ENCODE measurements at regions not wholly inside any gene's neighbourhood (a gene's known extent, or its start where the extent isn't known, plus 50 kb on each side); places are given as distances from the start of the nearest gene placed in this dataset.

GRCh38 chr13:21814604-21815003 lies 143.7 kb downstream of the FGF9 start:
- 96% methylated on average over 5 of the region's 7 CpGs for WGBS (ENCODE audit: insufficient coverage)
- Histone ChIP-seq H3K9me3 (ENCODE audit: control extremely low read depth in 1 of 5, control insufficient read depth in 4 of 5, insufficient read depth in 2 of 5, low read depth in 1 of 5, low read length in 4 of 5) (no peaks in the 10 kb centered on the region), H3K36me3 (ENCODE audit: control insufficient read depth in 4 of 4, insufficient read depth in 4 of 4, low read length in 3 of 4) (no peaks in the 10 kb centered on the region), H3K4me3 (ENCODE audit: control insufficient read depth in 1 of 7, extremely low read depth in 1 of 7, insufficient read depth in 4 of 7, low read depth in 2 of 7, low read length in 6 of 7) (no peak overlapping the region), H3K4me1 (ENCODE audit: control extremely low read depth in 1 of 4, control insufficient read depth in 4 of 4, insufficient read depth in 4 of 4, low read length in 3 of 4) (no peaks in the 10 kb centered on the region), H3K27ac (ENCODE audit: insufficient read depth in 1 of 2, low read depth in 1 of 2, low read length in 2 of 2, poor library complexity in 1 of 2, severe bottlenecking in 2 of 2) (no peak overlapping the region), H3K27me3 (replicated peaks in 2 of 5; ENCODE audit: control insufficient read depth in 4 of 5, insufficient read depth in 5 of 5, low read length in 4 of 5) (peaks cover 0 to 2% (median 0%) of the 10 kb centered on the region in 5 experiments)
- CTCF ChIA-PET: no interaction called here
- POLR2A ChIA-PET: no interaction called here
- DNase-seq: no peak

GRCh38 chr13:21817878-21818277 lies 147.0 kb downstream of the FGF9 start:
- no peak overlapping the region for H3K27ac ChIP-seq (ENCODE audit: insufficient read depth in 1 of 2, low read depth in 1 of 2, low read length in 2 of 2, poor library complexity in 1 of 2, severe bottlenecking in 2 of 2)
- H3K27me3 ChIP-seq (replicated peaks in 2 of 5; ENCODE audit: control insufficient read depth in 4 of 5, insufficient read depth in 5 of 5, low read length in 4 of 5): no peaks in the 10 kb centered on the region
- ChIA-PET POLR2A (no interaction called here), CTCF (no interaction called here)
- H3K9me3 ChIP-seq (ENCODE audit: control extremely low read depth in 1 of 5, control insufficient read depth in 4 of 5, insufficient read depth in 2 of 5, low read depth in 1 of 5, low read length in 4 of 5): no peaks in the 10 kb centered on the region
- no peaks in the 10 kb centered on the region for H3K4me1 ChIP-seq (ENCODE audit: control extremely low read depth in 1 of 4, control insufficient read depth in 4 of 4, insufficient read depth in 4 of 4, low read length in 3 of 4)
- no peak for DNase-seq
- WGBS (ENCODE audit: insufficient coverage): 95% methylated on average over 23 of the region's 25 CpGs
- no peak overlapping the region for H3K4me3 ChIP-seq (ENCODE audit: control insufficient read depth in 1 of 7, extremely low read depth in 1 of 7, insufficient read depth in 4 of 7, low read depth in 2 of 7, low read length in 6 of 7)
- no peaks in the 10 kb centered on the region for H3K36me3 ChIP-seq (ENCODE audit: control insufficient read depth in 4 of 4, insufficient read depth in 4 of 4, low read length in 3 of 4)

- no peak for DNase-seq
- ChIA-PET POLR2A (no interaction called here), CTCF (no interaction called here)
- no peaks in the 10 kb centered on the region for H3K9me3 ChIP-seq (ENCODE audit: control extremely low read depth in 1 of 5, control insufficient read depth in 4 of 5, insufficient read depth in 2 of 5, low read depth in 1 of 5, low read length in 4 of 5)
- no peaks in the 10 kb centered on the region for H3K36me3 ChIP-seq (ENCODE audit: control insufficient read depth in 4 of 4, insufficient read depth in 4 of 4, low read length in 3 of 4)
- no peak overlapping the region for H3K27ac ChIP-seq (ENCODE audit: insufficient read depth in 1 of 2, low read depth in 1 of 2, low read length in 2 of 2, poor library complexity in 1 of 2, severe bottlenecking in 2 of 2)
- 89% methylated on average over 2 of the region's 4 CpGs for WGBS (ENCODE audit: insufficient coverage)
- H3K4me3 ChIP-seq (ENCODE audit: control insufficient read depth in 1 of 7, extremely low read depth in 1 of 7, insufficient read depth in 4 of 7, low read depth in 2 of 7, low read length in 6 of 7): no peak overlapping the region
- H3K4me1 ChIP-seq (ENCODE audit: control extremely low read depth in 1 of 4, control insufficient read depth in 4 of 4, insufficient read depth in 4 of 4, low read length in 3 of 4): no peaks in the 10 kb centered on the region
- no peaks in the 10 kb centered on the region for H3K27me3 ChIP-seq (replicated peaks in 2 of 5; ENCODE audit: control insufficient read depth in 4 of 5, insufficient read depth in 5 of 5, low read length in 4 of 5)
These were observed 151.2 kb downstream of the FGF9 start for GRCh38 chr13:21822029-21822428.

GRCh38 chr13:21823416-21823815 lies 152.5 kb downstream of the FGF9 start:
- Histone ChIP-seq H3K27me3 (replicated peaks in 2 of 5; ENCODE audit: control insufficient read depth in 4 of 5, insufficient read depth in 5 of 5, low read length in 4 of 5) (no peaks in the 10 kb centered on the region), H3K4me1 (ENCODE audit: control extremely low read depth in 1 of 4, control insufficient read depth in 4 of 4, insufficient read depth in 4 of 4, low read length in 3 of 4) (no peaks in the 10 kb centered on the region), H3K4me3 (ENCODE audit: control insufficient read depth in 1 of 7, extremely low read depth in 1 of 7, insufficient read depth in 4 of 7, low read depth in 2 of 7, low read length in 6 of 7) (no peak overlapping the region), H3K27ac (ENCODE audit: insufficient read depth in 1 of 2, low read depth in 1 of 2, low read length in 2 of 2, poor library complexity in 1 of 2, severe bottlenecking in 2 of 2) (no peak overlapping the region), H3K9me3 (ENCODE audit: control extremely low read depth in 1 of 5, control insufficient read depth in 4 of 5, insufficient read depth in 2 of 5, low read depth in 1 of 5, low read length in 4 of 5) (no peaks in the 10 kb centered on the region), H3K36me3 (ENCODE audit: control insufficient read depth in 4 of 4, insufficient read depth in 4 of 4, low read length in 3 of 4) (no peaks in the 10 kb centered on the region)
- CTCF ChIA-PET: no interaction called here
- WGBS (ENCODE audit: insufficient coverage): 86% methylated on average over 5 of the region's 6 CpGs
- POLR2A ChIA-PET: no interaction called here
- no peak for DNase-seq

GRCh38 chr13:21823949-21824348 lies 153.1 kb downstream of the FGF9 start:
- DNase-seq: no peak
- WGBS (ENCODE audit: insufficient coverage): 50% methylated on average over 1 of the region's 1 CpG

GRCh38 chr13:21825186-21825585 lies 154.3 kb downstream of the FGF9 start:
- no peaks in the 10 kb centered on the region for H3K36me3 ChIP-seq (ENCODE audit: control insufficient read depth in 4 of 4, insufficient read depth in 4 of 4, low read length in 3 of 4)
- POLR2A ChIA-PET: no interaction called here
- no peaks in the 10 kb centered on the region for H3K9me3 ChIP-seq (ENCODE audit: control extremely low read depth in 1 of 5, control insufficient read depth in 4 of 5, insufficient read depth in 2 of 5, low read depth in 1 of 5, low read length in 4 of 5)
- 93% methylated on average over 4 of the region's 6 CpGs for WGBS (ENCODE audit: insufficient coverage)
- DNase-seq: no peak
- CTCF ChIA-PET: no interaction called here
- no peak overlapping the region for H3K4me3 ChIP-seq (ENCODE audit: control insufficient read depth in 1 of 7, extremely low read depth in 1 of 7, insufficient read depth in 4 of 7, low read depth in 2 of 7, low read length in 6 of 7)
- H3K27ac ChIP-seq (ENCODE audit: insufficient read depth in 1 of 2, low read depth in 1 of 2, low read length in 2 of 2, poor library complexity in 1 of 2, severe bottlenecking in 2 of 2): no peak overlapping the region
- H3K4me1 ChIP-seq (ENCODE audit: control extremely low read depth in 1 of 4, control insufficient read depth in 4 of 4, insufficient read depth in 4 of 4, low read length in 3 of 4): no peaks in the 10 kb centered on the region
- no peaks in the 10 kb centered on the region for H3K27me3 ChIP-seq (replicated peaks in 2 of 5; ENCODE audit: control insufficient read depth in 4 of 5, insufficient read depth in 5 of 5, low read length in 4 of 5)

More at GRCh38 chr13:21823949-21824348, 153.1 kb downstream of the FGF9 start:
- Histone ChIP-seq H3K36me3 (ENCODE audit: control insufficient read depth in 4 of 4, insufficient read depth in 4 of 4, low read length in 3 of 4) (no peaks in the 10 kb centered on the region), H3K27ac (ENCODE audit: insufficient read depth in 1 of 2, low read depth in 1 of 2, low read length in 2 of 2, poor library complexity in 1 of 2, severe bottlenecking in 2 of 2) (no peak overlapping the region), H3K4me1 (ENCODE audit: control extremely low read depth in 1 of 4, control insufficient read depth in 4 of 4, insufficient read depth in 4 of 4, low read length in 3 of 4) (no peaks in the 10 kb centered on the region), H3K9me3 (ENCODE audit: control extremely low read depth in 1 of 5, control insufficient read depth in 4 of 5, insufficient read depth in 2 of 5, low read depth in 1 of 5, low read length in 4 of 5) (no peaks in the 10 kb centered on the region), H3K4me3 (ENCODE audit: control insufficient read depth in 1 of 7, extremely low read depth in 1 of 7, insufficient read depth in 4 of 7, low read depth in 2 of 7, low read length in 6 of 7) (no peak overlapping the region), H3K27me3 (replicated peaks in 2 of 5; ENCODE audit: control insufficient read depth in 4 of 5, insufficient read depth in 5 of 5, low read length in 4 of 5) (no peaks in the 10 kb centered on the region)
- CTCF ChIA-PET: no interaction called here
- POLR2A ChIA-PET: no interaction called here

- Histone ChIP-seq H3K27me3 (replicated peaks in 2 of 5; ENCODE audit: control insufficient read depth in 4 of 5, insufficient read depth in 5 of 5, low read length in 4 of 5) (no peaks in the 10 kb centered on the region), H3K4me3 (ENCODE audit: control insufficient read depth in 1 of 7, extremely low read depth in 1 of 7, insufficient read depth in 4 of 7, low read depth in 2 of 7, low read length in 6 of 7) (no peak overlapping the region), H3K9me3 (ENCODE audit: control extremely low read depth in 1 of 5, control insufficient read depth in 4 of 5, insufficient read depth in 2 of 5, low read depth in 1 of 5, low read length in 4 of 5) (no peaks in the 10 kb centered on the region), H3K36me3 (ENCODE audit: control insufficient read depth in 4 of 4, insufficient read depth in 4 of 4, low read length in 3 of 4) (no peaks in the 10 kb centered on the region), H3K27ac (ENCODE audit: insufficient read depth in 1 of 2, low read depth in 1 of 2, low read length in 2 of 2, poor library complexity in 1 of 2, severe bottlenecking in 2 of 2) (no peak overlapping the region), H3K4me1 (ENCODE audit: control extremely low read depth in 1 of 4, control insufficient read depth in 4 of 4, insufficient read depth in 4 of 4, low read length in 3 of 4) (no peaks in the 10 kb centered on the region)
- WGBS (ENCODE audit: insufficient coverage): 93% methylated on average over 2 of the region's 2 CpGs
- DNase-seq: no peak
- POLR2A ChIA-PET: no interaction called here
- CTCF ChIA-PET: no interaction called here
These were observed 154.9 kb downstream of the FGF9 start for GRCh38 chr13:21825801-21826200.

All from common myeloid progenitor, CD34-positive (primary cell).